ENCODE measurements at regions not wholly inside any gene's neighbourhood (a gene's known extent, or its start where the extent isn't known, plus 50 kb on each side); places are given as distances from the start of the nearest gene placed in this dataset.
"Not testable (repeated sequence)": the region's sequence is repeated elsewhere in the genome, so short reads cannot be mapped to it uniquely, and the experiment has no call there.

DNA sequence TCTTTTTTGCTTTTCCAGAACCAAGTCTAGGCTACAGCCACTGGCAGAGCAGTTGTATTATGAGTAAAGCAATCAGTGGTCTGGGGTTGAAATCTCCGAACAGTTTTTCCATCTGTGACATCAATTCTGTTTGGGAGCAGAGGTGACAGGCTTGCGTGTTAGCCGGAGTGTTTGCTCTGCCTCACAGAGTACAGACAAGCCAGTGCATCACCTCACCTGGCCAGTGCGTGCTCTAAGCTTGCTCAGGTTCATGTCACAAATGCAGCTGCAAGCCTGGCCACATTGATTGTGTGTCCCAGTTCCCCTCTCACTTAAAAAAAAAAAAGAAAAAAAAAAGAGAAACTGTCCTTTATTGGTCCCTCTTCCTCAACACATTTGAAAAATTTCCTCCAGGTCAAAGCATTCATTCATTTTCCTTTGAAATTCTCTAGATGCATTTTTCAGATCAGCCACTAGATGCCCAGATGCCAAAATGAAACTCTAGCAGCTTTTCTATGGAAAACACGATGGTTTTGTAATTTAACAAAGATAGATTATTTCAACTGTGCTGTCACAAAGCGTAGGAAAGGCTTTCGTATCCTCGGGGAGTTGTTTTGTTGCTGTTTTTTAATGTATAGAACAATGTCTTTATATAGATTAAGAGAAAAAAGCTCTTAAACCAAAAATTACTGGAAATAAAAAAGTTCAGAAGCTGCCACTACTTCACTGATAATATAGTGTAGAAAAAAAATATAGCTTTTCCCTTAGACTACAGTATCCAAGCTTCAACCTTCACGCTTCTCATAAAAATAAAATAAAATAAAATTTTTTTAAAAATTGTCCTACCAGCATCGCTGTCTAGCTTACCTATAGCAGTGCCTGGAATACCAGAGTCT is 585.5 kb downstream of the TLE1 start:
- DNase-seq: no peak

DNA sequence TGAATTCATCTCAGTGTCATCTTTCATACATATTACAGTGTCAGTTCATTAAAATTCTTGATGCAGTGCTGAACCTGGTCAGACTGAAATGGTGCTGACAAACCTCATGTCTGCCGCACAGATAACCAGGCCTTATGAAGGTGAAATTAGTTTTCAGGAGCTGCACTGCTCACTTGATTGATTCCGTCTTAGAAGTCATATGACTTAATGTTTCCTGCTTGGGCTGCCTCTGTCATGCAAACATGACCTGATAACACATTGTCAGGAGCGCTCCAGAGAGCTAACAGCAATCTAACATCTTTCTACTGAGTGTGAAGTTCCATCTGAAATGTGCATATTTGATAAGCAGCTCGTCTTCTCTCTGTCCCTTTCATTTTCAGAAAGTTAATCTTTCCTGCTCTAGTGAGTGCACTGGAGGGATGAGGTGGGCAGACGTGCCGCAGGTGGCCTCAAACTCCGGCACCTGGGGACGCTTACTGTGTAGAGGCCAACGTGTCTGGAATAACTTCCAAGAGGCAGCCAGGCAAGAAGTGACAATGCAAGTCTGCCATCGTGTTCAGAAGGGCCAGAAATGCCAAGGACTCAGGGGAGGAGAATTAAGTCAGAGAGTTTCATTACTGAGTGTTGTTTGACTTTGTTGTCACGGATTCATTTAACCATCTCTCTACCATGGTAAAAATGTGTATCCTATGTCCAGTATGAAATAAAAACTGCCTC is 592.1 kb downstream of the TLE1 start:
- DNase-seq: no peak

DNA sequence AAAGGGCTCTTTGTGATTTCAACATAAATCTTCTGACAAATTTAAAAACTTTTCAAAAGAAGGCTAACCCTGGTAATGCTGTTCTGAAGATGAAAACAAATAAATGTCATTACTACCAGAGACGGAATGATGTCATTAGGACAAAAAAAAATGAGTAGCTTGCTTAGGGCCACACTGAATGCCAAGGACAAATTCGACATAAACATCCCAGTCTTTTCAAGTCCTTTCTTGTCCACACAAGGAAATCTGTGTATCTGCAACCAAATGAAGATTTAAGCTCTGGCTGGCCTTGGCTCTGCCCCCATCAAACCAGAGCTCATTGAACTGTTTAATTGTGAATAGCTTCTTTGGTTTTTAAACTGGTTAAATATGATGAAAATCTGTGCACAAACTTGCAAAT is 592.7 kb downstream of the TLE1 start:
- no peak for DNase-seq

DNA sequence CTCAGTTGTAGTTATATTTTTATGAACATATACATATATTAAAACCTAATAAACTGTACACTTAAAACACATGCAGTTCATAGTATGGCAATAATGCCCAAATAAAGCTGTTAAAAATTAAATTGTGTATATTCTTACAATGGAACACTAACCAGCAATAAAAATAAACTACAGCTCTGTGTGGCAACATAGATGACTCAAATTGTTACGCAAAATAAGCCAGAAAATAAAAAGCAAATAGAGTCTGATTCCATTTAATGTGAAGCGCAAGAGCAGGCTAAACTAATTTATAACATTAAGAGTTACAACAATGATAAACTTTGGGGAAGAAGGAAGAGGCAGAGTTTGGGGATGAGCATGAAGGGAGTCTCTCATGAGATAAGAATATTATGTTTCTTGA is 597.3 kb downstream of the TLE1 start:
- no peak for DNase-seq

DNA sequence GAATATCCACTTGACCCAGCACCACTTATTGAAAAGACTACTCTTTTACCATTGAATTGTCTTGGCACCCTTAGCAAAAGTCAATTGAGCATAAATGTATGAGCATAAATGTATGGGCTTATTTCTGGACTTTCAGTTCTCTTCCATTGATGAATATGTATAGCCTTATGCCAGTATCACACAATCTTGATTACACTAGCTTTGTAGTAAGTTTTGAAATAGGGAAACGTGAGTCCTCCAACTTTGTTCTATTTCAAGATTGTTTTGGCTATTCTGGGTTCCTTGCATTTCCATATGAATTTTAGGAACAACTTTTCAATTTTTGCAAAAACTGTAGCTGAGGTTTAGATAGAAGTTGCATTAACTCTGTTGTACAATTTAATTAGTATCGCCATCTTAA is 601.0 kb downstream of the TLE1 start:
- DNase-seq: no peak

DNA sequence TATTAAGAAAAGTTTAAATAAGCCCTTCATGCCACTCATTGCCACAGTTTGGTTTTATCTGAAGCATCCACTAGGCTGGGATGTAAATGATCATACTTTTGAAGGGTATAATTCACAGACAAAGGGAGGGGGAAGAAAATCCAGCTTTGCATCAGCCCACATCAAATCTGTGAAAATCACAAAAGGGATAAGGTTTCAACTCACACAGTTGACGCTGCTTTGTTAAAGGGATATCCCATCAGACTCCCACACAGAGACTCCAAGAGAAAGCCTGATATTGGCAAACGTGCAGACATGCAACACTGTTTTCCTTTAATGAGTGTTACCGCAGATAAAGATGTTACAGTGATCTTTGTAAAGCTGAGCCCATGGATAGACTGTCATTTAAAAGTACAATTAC is 602.9 kb downstream of the TLE1 start:
- DNase-seq: no peak

DNA sequence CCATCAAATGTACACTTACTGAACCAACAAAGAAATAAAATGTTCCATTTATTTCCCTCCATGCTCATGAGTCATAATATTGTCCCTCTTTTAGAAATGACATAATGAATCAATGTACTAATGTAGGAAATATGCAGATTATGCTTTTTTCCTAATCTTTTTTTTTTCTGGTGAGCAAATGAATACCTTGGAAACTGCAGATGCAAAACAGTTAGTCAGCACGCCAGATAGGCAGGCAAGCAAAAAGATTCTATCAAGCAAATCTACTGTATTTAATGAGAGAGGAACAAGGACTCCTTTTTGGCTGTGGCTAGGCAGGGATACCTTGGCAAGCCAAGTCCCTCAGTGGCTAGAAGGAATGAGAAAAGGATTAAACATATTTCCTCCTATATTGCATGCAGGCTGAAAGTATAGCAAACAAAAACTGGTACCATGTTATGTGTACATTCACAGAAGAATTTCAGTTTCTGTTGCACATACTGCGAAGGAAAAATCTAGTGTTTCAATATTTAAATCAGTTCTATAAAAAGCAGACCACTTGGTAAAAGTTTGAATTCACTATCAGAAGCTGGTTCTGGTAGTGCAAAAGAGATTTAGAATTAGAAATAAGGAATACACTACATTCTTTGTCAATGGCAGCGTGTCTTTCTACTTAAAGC is 605.4 kb downstream of the TLE1 start:
- DNase-seq: no peak

DNA sequence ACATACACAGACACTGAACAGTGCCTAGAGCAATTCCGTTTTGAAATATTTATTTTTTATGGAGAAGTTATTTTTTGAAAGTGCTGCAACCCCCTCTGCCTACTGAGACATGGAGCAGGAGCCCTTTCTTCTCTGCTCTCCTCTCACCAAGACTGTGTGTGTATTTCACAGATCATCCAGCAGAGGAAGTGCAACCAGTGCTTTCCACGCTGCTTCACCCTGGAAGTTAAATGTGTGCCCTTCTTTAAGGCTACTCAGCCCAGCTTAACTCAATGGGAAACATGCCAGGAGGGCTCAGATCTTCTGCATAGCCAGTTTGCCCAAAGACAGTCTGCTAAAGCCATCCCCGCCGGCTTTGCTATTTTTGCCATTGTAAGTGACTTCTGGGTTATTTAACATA is 606.3 kb downstream of the TLE1 start:
- DNase-seq: no peak

DNA sequence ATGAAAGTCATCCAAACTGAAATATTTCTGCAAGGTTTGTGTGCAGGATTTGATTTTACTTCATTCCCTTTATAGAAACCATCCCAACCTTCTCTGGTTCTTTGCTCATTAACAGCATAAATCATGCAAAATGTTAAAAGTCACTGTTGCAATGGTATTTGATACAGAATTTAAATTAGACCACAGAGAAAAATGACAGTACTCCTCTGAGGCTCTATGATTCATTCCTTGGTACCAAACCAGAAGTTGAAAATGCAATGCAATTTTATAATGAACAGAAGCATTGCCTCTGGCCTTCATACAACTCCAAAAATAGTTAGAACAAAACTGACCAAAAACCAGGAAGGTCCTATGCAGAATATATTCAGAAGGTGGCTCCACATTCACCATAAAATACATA is 607.1 kb downstream of the TLE1 start:
- DNase-seq: no peak

DNA sequence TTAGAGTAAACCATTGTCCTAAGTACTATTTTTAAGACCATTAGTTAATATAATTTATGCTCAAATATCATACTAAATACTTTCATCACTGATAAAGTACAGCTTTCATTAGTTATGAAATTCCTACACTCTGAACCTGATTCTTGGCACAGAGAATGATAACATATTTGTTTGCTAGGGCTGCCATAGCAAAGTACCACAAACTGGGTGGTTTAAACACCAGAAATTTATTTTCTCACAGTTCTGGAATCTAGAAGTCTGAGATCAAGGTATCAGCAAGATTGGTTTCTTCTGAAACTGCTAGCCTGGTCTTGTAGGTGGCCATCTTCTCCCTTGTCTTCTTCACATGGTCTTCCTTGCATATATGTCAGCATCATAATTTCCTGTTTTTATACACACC is 608.4 kb downstream of the TLE1 start:
- DNase-seq: no peak

DNA sequence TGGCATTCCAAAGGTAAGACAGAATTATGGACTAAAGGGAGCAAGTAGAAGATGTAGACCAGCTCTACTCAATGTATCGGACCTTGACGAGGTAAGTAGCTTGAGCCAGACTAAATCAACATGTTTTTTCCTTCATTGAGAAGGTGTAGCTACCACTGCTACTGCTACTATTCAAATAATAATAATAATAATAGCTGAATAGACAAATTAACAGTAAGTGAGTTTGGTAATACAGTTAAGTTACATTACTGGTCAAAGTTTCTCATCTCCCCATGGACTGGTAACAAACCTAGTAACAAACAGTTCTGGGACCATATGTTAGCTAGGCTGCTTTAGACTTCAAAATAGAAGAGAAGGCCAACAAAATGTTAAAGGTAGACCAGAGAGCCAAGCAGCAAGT is 609.2 kb downstream of the TLE1 start:
- no peak for DNase-seq

DNA sequence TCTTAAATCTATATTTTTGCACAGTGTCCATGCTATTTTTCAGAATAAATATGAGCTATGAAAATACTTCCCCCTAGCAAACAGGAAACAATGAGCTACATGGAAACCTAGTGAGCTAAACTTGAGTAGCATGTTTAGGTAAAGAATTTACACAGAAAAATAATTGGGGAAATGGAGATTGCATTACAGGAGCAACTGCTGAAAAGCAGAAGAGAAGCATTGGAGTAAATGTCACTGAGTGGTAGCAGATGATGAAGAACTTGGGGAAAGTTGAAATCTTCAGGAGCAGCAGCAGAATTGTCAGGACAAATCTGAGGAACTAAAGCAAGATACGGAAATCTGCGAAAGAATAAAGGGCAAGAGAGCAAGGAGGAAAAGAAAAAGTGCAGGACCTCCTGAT is 610.3 kb downstream of the TLE1 start:
- DNase-seq: no peak

DNA sequence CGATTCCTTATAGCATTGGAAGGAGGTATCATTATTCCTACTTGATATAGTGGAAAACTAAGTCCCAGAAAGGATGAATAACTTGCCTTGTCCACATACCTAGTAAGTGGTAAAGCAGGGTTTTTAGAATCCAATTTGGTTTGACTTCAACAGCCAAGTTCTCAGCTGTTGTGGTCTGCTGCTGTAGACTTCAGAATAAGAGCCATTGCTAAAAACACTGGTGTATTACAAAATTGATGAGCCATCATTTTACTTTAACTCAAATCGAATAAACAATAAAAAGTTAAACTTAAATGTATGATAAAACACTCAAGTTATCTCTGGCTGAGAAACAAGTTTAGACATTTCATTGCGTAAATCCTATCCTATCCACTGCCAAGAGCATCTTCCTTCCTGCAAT is 610.8 kb downstream of the TLE1 start:
- no peak for DNase-seq

DNA sequence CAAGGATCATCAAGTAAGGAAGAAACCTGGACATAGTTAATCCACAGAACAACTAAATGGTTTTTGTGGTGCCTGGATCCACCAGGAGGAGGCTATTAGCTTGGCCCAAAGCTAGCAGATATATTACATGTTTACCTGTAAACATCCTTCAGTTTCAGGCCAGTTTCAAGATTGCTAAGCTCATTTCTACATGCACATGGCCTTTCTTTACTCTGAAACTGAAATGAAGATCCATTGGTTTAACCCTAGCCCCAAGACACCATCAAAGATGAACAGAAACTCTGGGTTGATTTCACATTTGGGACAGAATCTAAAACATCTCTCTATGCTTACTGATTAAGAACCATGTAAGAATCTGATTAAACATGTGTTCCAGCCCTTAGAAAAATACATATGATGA is 611.8 kb downstream of the TLE1 start:
- no peak for DNase-seq

DNA sequence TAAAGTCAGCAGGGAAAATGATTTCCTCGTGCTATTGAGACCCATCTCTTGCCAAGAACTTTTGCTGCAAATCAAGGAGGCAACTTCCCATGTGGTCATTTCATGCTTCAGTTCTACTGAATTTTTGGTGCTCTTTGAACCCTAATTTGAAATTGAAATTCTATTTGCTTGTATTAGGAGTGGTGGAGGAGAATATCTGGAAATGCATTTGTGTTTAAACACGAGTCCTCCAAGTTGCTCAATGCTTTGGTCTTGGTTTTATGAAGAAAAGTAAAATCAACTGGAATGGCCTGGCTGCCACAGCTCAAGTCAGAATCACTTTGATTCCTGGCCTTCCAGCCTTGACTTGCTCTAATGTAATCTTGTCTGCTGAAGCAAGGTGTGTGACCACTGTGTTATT is 613.2 kb downstream of the TLE1 start:
- DNase-seq: no peak

DNA sequence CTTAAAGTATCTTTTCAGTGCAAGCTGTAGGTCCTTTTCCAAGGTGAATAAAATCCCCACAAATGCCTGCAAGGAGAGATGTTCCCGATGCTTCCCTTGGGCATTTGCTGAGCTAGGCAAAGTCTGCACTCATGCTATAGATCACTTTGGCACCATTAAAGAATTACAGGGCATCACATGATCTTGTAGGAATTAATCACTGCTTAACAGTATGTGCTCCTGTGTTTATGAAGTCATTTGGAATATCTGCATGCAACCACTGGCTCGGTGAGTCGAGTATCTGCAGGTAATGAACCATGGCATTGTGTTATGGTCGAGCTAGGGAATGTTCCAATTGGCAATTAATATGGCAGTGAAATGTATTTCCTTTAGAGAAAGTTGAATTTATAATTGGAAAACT is 615.1 kb downstream of the TLE1 start:
- DNase-seq: no peak

DNA sequence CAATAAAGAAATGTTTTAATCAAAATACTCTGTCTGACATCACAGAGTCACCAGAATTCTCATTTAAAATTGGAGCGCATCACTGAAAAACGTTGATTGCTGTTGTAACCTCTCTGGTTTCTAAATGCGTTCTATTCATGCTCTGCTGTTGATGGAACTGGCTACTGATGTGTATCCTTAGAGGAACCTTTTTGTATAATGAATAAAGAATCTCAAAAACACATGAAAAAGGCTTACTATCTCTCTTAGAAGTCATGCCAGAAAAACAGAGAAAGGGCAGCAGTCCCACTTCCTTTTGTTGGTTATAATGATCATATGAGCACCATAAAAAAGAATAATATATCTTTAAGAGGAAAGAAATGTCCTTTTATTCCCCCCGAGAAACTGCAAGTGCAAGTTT is 615.5 kb downstream of the TLE1 start:
- DNase-seq: no peak

DNA sequence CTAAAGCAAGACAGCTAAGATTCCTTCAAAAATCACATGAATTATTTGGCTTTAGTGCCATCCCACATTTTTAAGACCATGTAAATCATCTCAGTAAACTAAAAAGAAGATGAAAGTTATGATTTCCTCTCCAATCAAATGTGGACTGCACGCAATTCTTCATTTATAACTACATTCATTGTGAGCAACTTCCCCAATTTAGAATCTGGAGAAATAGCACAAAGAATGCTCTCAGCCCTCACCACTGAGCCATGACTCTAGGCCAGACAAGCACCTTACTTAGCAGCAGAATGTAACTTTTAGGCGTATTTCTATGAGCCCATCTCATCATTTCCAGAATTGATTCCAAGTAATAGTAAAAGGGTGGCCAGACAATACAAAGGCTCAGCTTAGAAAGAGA is 616.6 kb downstream of the TLE1 start:
- DNase-seq: no peak

DNA sequence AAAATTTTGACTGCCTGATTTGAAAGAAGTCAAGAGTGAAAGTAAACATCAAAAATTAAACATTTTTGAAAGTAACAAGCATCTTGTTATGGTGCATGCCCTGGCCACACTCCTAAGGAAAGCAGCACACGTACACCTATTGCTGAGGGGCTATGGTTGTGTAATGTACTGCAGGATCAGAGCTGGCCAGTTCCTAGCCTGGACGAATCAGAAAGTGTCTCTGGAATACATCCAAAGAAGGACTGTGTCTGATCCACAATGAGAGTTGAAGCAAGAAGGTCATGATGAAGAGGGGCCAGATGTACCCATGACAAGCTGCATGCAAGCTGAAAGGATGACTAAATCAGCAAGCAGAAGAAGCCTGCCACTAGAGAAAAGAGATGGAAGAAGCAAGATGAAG is 618.2 kb downstream of the TLE1 start:
- no peak for DNase-seq

DNA sequence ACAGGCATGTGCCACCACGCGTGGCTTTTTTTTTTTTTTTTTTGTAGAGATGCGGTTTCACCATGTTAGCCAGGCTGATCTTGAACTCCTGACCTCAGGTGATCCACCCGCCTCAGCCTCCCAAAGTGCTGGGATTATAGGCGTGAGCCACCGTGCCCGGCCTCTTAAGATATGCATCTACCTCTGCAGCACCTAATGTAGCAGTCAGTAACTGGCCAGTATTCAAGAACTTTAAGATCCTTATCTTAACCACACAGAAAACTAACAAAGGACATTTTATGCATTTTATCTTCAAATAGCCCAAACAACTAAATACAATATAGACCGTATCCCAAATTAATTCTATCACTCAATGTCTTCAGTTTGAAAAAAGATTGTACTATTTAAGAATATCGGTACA is 618.7 kb downstream of the TLE1 start:
- no peak for DNase-seq

DNA sequence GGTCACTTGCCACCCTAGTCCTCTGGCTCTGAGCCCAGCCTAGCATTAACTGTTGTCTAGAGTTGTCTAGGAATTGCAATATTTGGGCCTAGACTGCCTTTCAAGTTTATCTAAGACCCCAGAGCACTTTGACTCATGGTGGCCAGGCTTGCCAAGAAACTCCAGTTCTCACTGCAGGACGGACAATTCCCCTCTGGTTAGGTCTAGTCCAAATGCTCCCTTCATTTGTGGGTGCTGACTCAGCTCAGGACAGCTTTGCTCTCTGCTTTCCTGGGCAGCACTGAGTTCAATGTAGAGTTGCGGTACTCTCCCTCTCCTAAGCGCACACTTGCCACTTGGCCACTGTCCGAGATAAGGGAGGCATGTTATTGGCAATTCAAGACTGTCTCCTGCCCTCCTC is 619.4 kb downstream of the TLE1 start:
- no peak for DNase-seq

DNA sequence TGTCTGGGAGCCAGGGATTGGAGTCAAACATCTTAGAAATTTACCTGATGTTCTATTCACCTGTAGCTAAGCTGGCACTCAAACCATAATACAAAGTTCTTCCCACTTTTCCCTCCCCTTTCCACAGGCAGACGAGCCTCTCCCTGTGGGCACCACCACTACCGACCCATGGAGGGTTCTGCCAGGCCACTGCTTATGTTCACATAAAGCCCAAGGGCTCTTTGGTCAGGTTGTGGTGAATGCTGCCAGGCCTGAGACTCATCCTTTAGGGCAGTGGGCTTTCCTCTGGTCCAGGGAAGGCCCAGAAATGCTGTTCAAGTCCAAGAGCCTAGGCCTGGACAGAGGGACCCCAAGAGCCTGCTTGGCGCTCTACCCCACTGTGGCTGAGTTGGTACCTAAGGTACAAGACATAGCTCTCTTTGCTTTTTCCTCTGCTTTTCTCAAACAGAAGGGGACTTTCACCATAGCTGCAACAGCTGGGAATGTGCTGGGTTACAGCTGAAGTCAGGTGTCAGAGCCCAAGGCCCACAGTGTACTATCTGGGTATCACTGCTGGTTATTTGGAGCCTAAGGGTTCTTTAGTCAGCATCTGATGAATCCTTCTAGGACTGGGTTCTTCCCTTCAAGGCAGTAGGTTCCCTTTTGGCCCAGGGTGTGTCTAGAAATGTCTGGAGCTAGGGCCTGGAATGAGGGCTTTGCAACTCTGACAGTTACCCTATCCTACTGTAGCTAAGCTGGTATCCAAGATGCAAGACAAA is 620.1 kb downstream of the TLE1 start:
- no peak for DNase-seq

DNA sequence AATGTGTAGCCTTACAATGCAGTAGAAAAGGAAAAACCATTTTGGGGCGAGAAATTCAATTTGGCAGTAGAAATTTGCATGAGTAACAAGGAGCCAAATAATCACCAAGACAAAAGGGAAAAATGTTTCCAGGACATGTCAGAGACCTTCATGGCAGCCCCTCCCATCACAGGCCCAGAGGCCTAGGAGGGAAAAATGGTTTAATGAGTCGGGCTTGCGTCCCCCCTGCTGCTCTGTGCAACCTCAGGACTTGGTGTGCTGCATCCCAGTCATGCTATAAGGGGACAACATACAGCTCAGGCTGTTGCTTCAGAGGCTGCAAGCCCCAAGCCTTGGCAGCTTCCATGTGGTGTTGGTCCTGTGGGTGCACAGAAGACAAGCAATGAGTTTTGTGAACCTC is 626.4 kb downstream of the TLE1 start:
- not testable (repeated sequence) for DNase-seq
